ENCODE measurements at regions not wholly inside any gene's neighbourhood (a gene's known extent, or its start where the extent isn't known, plus 50 kb on each side); places are given as distances from the start of the nearest gene placed in this dataset.
"Not testable (repeated sequence)": the region's sequence is repeated elsewhere in the genome, so short reads cannot be mapped to it uniquely, and the experiment has no call there.

- no peak for TF ChIP-seq POLR2A (IDR thresholded peaks at IDR 0.05)
- TF ChIP-seq, protein P1, sequence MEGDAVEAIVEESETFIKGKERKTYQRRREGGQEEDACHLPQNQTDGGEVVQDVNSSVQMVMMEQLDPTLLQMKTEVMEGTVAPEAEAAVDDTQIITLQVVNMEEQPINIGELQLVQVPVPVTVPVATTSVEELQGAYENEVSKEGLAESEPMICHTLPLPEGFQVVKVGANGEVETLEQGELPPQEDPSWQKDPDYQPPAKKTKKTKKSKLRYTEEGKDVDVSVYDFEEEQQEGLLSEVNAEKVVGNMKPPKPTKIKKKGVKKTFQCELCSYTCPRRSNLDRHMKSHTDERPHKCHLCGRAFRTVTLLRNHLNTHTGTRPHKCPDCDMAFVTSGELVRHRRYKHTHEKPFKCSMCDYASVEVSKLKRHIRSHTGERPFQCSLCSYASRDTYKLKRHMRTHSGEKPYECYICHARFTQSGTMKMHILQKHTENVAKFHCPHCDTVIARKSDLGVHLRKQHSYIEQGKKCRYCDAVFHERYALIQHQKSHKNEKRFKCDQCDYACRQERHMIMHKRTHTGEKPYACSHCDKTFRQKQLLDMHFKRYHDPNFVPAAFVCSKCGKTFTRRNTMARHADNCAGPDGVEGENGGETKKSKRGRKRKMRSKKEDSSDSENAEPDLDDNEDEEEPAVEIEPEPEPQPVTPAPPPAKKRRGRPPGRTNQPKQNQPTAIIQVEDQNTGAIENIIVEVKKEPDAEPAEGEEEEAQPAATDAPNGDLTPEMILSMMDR (IDR thresholded peaks at IDR 0.05): no peak
- H3K27ac ChIP-seq: no peak overlapping the region
- H3K4me1 ChIP-seq: no peaks in the 10 kb centered on the region
- no peak overlapping the region for H3K4me3 ChIP-seq
- no peaks in the 10 kb centered on the region for H3K9me3 ChIP-seq
- no peak for DNase-seq
- H3K27me3 ChIP-seq: no peaks in the 10 kb centered on the region
- no peaks in the 10 kb centered on the region for H3K36me3 ChIP-seq
These were observed 140.4 kb upstream of the ATP2B2 start for GRCh38 chr3:10645800-10646199.

DNA sequence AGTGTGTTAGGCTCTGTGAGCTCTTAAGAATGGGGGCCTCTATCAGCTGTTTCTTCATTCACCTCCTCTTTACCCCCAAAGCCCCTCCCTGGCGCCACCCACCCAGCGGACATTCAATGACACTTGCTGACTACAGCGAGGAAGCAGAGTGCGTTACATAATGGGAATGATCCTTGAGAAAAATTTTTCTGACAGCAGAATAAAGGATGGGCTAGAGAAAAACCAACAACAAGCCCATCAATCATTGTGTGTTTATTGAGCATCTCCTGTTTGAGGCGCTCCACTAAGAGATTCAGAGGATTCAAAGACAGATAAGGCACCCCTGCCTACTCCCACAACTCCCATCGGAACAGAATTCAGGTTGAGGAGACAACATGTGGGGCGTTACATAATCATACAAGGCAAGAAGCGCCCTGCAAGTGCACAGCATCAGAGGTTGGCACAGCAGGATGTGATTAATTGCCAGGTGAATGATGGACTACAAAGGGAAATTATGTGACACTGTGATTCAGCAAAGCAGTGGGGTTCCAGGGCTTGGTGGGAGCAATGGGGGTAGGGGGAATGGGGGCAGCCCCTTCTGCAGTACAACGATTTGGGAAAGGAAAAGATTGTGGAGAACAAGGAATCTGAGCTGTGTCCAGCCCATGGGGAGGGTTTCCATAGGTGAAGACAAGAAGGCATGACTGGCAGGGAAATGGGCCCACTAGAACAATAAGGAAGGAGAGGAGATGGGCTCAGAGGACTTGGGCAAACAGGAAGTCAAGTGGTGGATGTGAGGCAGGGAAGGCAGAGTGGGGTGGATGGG lies 141.3 kb upstream of the ATP2B2 start:
- no peaks in the 10 kb centered on the region for H3K36me3 ChIP-seq
- H3K27ac ChIP-seq: no peak overlapping the region
- no peak for TF ChIP-seq POLR2A (IDR thresholded peaks at IDR 0.05)
- TF ChIP-seq, protein P1 (IDR thresholded peaks at IDR 0.05): no peak
- H3K9me3 ChIP-seq: no peaks in the 10 kb centered on the region
- H3K27me3 ChIP-seq: no peaks in the 10 kb centered on the region
- H3K4me1 ChIP-seq: no peaks in the 10 kb centered on the region
- no peak overlapping the region for H3K4me3 ChIP-seq
- DNase-seq: peak in 1 of 3 donors; percentile 5

GRCh38 chr3:10647376-10647775 lies 142.0 kb upstream of the ATP2B2 start:
- TF ChIP-seq, protein P1 (IDR thresholded peaks at IDR 0.05): no peak
- TF ChIP-seq POLR2A (IDR thresholded peaks at IDR 0.05): no peak
- Histone ChIP-seq H3K9me3 (no peaks in the 10 kb centered on the region), H3K27me3 (no peaks in the 10 kb centered on the region), H3K4me1 (no peaks in the 10 kb centered on the region), H3K27ac (no peak overlapping the region), H3K36me3 (no peaks in the 10 kb centered on the region), H3K4me3 (no peak overlapping the region)
- DNase-seq: peak in 1 of 3 donors; percentile 11

DNA sequence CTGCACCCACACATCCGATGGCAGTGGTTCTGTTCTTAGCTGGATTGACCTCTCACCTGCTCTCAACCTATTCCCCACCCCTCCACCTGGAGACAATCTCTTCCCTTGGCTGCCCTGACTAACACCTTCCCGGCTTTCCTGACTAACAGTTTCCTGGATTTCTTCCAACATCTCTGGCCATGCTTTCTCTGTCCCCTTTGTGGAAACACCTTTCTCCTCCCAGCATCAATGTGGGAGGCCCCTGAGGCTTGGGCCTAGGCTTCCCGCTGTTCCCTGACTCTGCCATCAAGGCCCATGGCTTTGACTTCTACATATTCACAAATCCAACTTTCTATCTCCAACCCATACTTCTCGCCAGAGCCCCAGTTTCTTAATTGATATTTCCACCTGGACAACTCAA lies 142.8 kb upstream of the ATP2B2 start:
- H3K27me3 ChIP-seq: no peaks in the 10 kb centered on the region
- H3K27ac ChIP-seq: no peak overlapping the region
- DNase-seq: no peak
- H3K9me3 ChIP-seq: no peaks in the 10 kb centered on the region
- no peaks in the 10 kb centered on the region for H3K4me1 ChIP-seq
- H3K36me3 ChIP-seq: no peaks in the 10 kb centered on the region
- TF ChIP-seq POLR2A (IDR thresholded peaks at IDR 0.05): no peak
- TF ChIP-seq, protein P1 (IDR thresholded peaks at IDR 0.05): no peak
- H3K4me3 ChIP-seq: no peak overlapping the region

GRCh38 chr3:10649463-10649862 lies 144.1 kb upstream of the ATP2B2 start:
- H3K36me3 ChIP-seq, H3K4me3 ChIP-seq, DNase-seq, H3K27ac ChIP-seq, H3K9me3 ChIP-seq, H3K4me1 ChIP-seq, H3K27me3 ChIP-seq: not testable (repeated sequence)

DNA sequence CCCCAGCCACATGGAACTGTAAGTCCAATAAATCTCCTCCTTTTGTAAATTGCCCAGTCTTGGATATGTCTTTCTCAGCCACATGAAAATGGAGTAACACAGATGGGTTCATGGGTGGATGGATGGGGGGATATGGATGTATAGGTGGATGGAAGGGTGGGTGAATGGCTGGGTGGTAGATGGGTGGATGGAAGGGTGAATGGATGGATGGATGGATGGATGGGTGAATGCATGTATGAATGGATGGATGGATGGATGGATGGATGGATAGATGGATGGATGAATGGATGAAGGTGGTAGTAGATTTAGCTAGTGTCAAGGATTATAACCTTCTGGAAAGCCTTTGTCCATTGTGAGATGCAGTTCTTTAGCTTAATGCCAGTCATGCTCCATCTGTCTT lies 146.1 kb upstream of the ATP2B2 start:
- no peaks in the 10 kb centered on the region for H3K36me3 ChIP-seq
- no peaks in the 10 kb centered on the region for H3K4me1 ChIP-seq
- H3K4me3 ChIP-seq: no peak overlapping the region
- no peak overlapping the region for H3K27ac ChIP-seq
- H3K9me3 ChIP-seq: no peaks in the 10 kb centered on the region
- no peaks in the 10 kb centered on the region for H3K27me3 ChIP-seq
- DNase-seq: no peak
- TF ChIP-seq, protein P1 (IDR thresholded peaks at IDR 0.05): no peak
- no peak for TF ChIP-seq POLR2A (IDR thresholded peaks at IDR 0.05)

Measured in Peyer's patch (tissue), 4 donors.